Astrocyte (in vitro differentiated cells and primary cell): ENCODE measurements at regions not wholly inside any gene's neighbourhood (a gene's known extent, or its start where the extent isn't known, plus 50 kb on each side); places are given as distances from the start of the nearest gene placed in this dataset.

Source experiments
- CTCF ChIP-seq: IDR thresholded peaks from 2 replicates; pipeline ENCODE4 v1.5.1; 2011; ENCODE audit warnings: low read depth, mild to moderate bottlenecking, inconsistent platforms, low read length, moderate library complexity; ENCODE audit not compliant: insufficient read depth
- EZH2 ChIP-seq: IDR thresholded peaks from 2 replicates; pipeline ENCODE4 v1.6.1; 2012; ENCODE audit warnings: mild to moderate bottlenecking, low read length, inconsistent platforms; ENCODE audit not compliant: insufficient read depth

GRCh38 chr20:24777746-24778145 lies 171.3 kb upstream of the CST7 start:
- no peak for TF ChIP-seq CTCF
- TF ChIP-seq EZH2, result no peak
